ENCODE measurements at regions not wholly inside any gene's neighbourhood (a gene's known extent, or its start where the extent isn't known, plus 50 kb on each side); places are given as distances from the start of the nearest gene placed in this dataset.

DNA sequence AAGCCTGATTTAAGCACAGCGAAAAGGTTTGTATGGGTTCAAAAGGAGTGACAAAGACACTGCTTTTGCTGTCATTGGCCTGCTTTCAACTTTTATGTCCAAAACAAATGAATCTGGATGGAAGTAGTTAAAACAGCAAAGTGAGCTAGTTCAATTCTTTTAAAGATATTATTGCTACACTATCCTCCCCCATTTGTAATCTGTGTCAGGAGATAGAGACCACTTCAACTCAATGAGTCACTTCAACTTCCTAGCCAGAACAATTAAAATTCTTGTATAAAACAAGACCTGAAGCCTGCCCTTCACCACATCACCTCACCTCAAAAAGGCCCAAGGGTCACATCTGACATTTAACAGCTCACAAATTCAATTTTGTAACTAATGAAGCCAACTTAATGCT, 364.1 kb upstream of the LYPLAL1 start:
- H3K27me3 ChIP-seq (ENCODE audit: insufficient read depth, low read depth), result no peaks in the 10 kb centered on the region
- no peaks in the 10 kb centered on the region for H3K4me1 ChIP-seq (ENCODE audit: low read depth, poor library complexity, severe bottlenecking)
- H3K27ac ChIP-seq, result no peak overlapping the region
- H3K36me3 ChIP-seq (ENCODE audit: insufficient read depth), result no peaks in the 10 kb centered on the region
- no peak overlapping the region for H2AFZ ChIP-seq (ENCODE audit: low read depth)
- no peak overlapping the region for H3K4me2 ChIP-seq
- no peak overlapping the region for H3K9ac ChIP-seq
- H4K20me1 ChIP-seq (ENCODE audit: insufficient read depth), result no peaks in the 10 kb centered on the region
- H3K4me3 ChIP-seq (IDR thresholded peaks at IDR 0.05; ENCODE audit: insufficient read depth, low read depth, low read length), result no peak overlapping the region
- no peaks in the 10 kb centered on the region for H3K79me2 ChIP-seq (ENCODE audit: insufficient read depth, low read depth)
- TF ChIP-seq, protein P1, sequence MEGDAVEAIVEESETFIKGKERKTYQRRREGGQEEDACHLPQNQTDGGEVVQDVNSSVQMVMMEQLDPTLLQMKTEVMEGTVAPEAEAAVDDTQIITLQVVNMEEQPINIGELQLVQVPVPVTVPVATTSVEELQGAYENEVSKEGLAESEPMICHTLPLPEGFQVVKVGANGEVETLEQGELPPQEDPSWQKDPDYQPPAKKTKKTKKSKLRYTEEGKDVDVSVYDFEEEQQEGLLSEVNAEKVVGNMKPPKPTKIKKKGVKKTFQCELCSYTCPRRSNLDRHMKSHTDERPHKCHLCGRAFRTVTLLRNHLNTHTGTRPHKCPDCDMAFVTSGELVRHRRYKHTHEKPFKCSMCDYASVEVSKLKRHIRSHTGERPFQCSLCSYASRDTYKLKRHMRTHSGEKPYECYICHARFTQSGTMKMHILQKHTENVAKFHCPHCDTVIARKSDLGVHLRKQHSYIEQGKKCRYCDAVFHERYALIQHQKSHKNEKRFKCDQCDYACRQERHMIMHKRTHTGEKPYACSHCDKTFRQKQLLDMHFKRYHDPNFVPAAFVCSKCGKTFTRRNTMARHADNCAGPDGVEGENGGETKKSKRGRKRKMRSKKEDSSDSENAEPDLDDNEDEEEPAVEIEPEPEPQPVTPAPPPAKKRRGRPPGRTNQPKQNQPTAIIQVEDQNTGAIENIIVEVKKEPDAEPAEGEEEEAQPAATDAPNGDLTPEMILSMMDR (conservative IDR thresholded peaks at IDR 0.05; ENCODE audit: low read depth, low read length), result no peak

DNA sequence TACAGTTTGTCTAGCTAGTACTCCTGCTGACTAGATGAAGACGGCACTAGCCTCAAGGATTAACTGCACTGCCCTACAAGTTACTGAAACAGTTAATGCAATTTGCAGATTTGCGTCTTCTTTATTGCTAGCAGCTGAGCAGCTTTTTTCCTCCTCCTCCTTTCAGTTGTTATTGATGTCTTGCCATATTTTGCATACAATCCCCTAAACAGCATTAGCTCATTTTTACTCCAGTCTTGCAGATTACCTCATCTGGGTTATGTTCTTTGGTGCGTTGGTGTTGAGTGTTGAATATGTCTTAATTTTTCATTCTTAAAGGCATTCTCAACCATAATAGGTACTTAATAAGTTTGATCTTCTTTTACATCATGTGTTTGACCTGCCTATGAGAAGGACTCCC, 363.4 kb upstream of the LYPLAL1 start:
- H3K4me2 ChIP-seq, result no peak overlapping the region
- H3K79me2 ChIP-seq (ENCODE audit: insufficient read depth, low read depth), result no peaks in the 10 kb centered on the region

DNA sequence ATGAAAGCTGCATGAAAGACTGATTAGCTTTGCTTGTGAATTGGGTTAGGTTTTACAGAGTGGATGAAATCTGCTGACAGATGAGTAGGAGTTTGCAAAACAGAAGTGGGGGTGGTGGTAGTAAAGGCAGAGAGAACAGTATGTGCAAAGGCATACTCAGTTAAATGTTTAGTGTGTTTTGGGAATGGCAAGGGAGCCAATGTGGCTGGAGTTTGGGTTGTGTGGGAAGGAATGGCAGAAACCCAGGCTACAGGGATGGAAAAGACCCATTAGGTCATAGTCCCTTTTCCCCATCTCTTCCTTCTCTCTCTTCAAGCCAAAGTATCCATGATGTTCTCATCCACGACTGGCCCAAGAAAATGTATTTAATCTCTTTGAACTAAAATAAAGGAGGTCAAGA, 362.2 kb upstream of the LYPLAL1 start:
- H3K4me2 ChIP-seq, result no peak overlapping the region
- no peak overlapping the region for H3K9ac ChIP-seq
- no peaks in the 10 kb centered on the region for H3K79me2 ChIP-seq (ENCODE audit: insufficient read depth, low read depth)
- no peaks in the 10 kb centered on the region for H3K27me3 ChIP-seq (ENCODE audit: insufficient read depth, low read depth)
- TF ChIP-seq, protein P1 (conservative IDR thresholded peaks at IDR 0.05; ENCODE audit: low read depth, low read length), result no peak
- no peak overlapping the region for H3K4me3 ChIP-seq (IDR thresholded peaks at IDR 0.05; ENCODE audit: insufficient read depth, low read depth, low read length)
- H3K36me3 ChIP-seq (ENCODE audit: insufficient read depth), result no peaks in the 10 kb centered on the region
- H3K4me1 ChIP-seq (ENCODE audit: low read depth, poor library complexity, severe bottlenecking), result no peaks in the 10 kb centered on the region
- H4K20me1 ChIP-seq (ENCODE audit: insufficient read depth), result no peaks in the 10 kb centered on the region
- H3K27ac ChIP-seq, result no peak overlapping the region
- H2AFZ ChIP-seq (ENCODE audit: low read depth), result no peak overlapping the region

More for the DNA sequence above, 363.4 kb upstream of the LYPLAL1 start:
- no peak overlapping the region for H3K9ac ChIP-seq
- no peaks in the 10 kb centered on the region for H3K27me3 ChIP-seq (ENCODE audit: insufficient read depth, low read depth)
- H3K4me1 ChIP-seq (ENCODE audit: low read depth, poor library complexity, severe bottlenecking), result no peaks in the 10 kb centered on the region
- H4K20me1 ChIP-seq (ENCODE audit: insufficient read depth), result no peaks in the 10 kb centered on the region
- no peak overlapping the region for H2AFZ ChIP-seq (ENCODE audit: low read depth)
- H3K36me3 ChIP-seq (ENCODE audit: insufficient read depth), result no peaks in the 10 kb centered on the region
- H3K4me3 ChIP-seq (IDR thresholded peaks at IDR 0.05; ENCODE audit: insufficient read depth, low read depth, low read length), result no peak overlapping the region
- no peak overlapping the region for H3K27ac ChIP-seq
- TF ChIP-seq, protein P1 (conservative IDR thresholded peaks at IDR 0.05; ENCODE audit: low read depth, low read length), result no peak

DNA sequence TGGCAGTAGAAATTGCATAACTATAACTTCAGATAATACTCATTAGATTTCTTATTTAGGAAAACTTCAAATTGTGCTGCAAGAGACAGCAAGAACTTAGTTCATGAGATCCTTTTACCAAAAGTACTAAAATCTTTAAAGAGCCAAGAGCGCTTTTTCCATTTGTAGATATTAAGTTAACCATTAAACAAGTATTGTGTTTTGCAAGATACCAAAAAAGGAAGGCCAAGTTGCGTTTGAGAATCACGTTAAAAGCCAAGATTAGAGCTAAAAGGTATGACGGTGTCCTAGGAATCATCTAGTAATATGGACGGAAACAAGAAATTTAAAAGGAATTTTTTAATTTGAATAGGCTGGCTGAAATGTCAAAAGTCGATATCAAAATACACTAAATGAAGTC, 361.3 kb upstream of the LYPLAL1 start:
- Histone ChIP-seq H3K4me3 (IDR thresholded peaks at IDR 0.05; ENCODE audit: insufficient read depth, low read depth, low read length) (no peak overlapping the region), H3K79me2 (ENCODE audit: insufficient read depth, low read depth) (no peaks in the 10 kb centered on the region), H3K27me3 (ENCODE audit: insufficient read depth, low read depth) (no peaks in the 10 kb centered on the region), H3K4me1 (ENCODE audit: low read depth, poor library complexity, severe bottlenecking) (no peaks in the 10 kb centered on the region), H3K4me2 (no peak overlapping the region), H3K9ac (no peak overlapping the region), H2AFZ (ENCODE audit: low read depth) (no peak overlapping the region), H3K36me3 (ENCODE audit: insufficient read depth) (no peaks in the 10 kb centered on the region), H4K20me1 (ENCODE audit: insufficient read depth) (no peaks in the 10 kb centered on the region), H3K27ac (no peak overlapping the region)
- TF ChIP-seq, protein P1 (conservative IDR thresholded peaks at IDR 0.05; ENCODE audit: low read depth, low read length), result no peak

Measured in KMS-11 (cell line).